NB4 (cell line): ENCODE measurements at regions not wholly inside any gene's neighbourhood (a gene's known extent, or its start where the extent isn't known, plus 50 kb on each side); places are given as distances from the start of the nearest gene placed in this dataset.

ENCODE experiments used
- DNase-seq: peaks from one replicate; pipeline ENCODE4 v3.0.0; 2010; ENCODE audit warnings: low read depth
- H3K4me3 ChIP-seq: one replicate; pipeline ENCODE4 v1.5.1; 2011; ENCODE audit warnings: mild to moderate bottlenecking, low read depth, low read length, moderate library complexity
- CTCF ChIP-seq: IDR thresholded peaks from one replicate; pipeline ENCODE4 v1.5.1; 2012; ENCODE audit warnings: low read depth, low read length
- MAX ChIP-seq: IDR thresholded peaks from 2 replicates; pipeline ENCODE4 v1.6.1; 2011; ENCODE audit warnings: low read depth, low read length
- MYC ChIP-seq: IDR thresholded peaks from 2 replicates; pipeline ENCODE4 v1.6.1; 2011; ENCODE audit warnings: low read depth, low read length
- POLR2A ChIP-seq: IDR thresholded peaks from 2 replicates; pipeline ENCODE4 v1.6.1; 2011; ENCODE audit warnings: mild to moderate bottlenecking; ENCODE audit not compliant: insufficient read length; ENCODE audit errors: extremely low read depth

DNA sequence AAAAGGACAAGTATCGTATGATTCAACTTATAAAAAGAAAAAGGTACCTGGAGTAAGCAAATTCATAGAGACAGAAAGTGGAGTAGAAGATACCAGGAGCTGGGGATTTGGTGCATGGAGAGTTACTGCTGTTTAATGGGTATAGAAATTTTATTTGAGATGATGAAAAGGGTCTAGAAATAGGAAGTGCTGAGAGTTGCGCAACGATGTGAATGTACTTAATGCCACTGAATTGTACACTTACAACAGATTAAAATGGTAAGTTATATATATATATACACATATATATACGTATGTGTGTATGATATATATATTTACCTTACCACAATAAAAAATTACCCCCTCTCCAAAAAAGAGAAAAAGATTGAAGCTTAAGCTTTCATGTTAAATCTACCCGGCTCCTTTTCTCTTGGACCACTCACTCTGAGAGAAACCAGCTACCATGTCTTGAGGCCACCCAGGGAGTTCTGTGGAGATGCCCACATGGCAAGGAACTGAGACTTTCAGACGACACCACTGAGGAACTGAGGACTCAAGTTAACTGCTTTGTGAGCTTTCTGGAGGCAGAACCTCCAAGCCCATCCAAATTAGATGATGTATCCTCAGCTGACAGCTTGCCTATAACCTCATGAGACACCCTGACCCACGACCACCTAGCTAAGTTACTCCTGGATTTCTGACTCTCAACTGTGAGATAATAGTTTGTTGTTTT is 130.0 kb upstream of the BTG1 start:
- peak; percentile 70 for DNase-seq
- H3K4me3 ChIP-seq, result no peak overlapping the region
- no peak for TF ChIP-seq MAX
- no peak for TF ChIP-seq MYC
- no peak for TF ChIP-seq CTCF
- TF ChIP-seq POLR2A, result no peak

DNA sequence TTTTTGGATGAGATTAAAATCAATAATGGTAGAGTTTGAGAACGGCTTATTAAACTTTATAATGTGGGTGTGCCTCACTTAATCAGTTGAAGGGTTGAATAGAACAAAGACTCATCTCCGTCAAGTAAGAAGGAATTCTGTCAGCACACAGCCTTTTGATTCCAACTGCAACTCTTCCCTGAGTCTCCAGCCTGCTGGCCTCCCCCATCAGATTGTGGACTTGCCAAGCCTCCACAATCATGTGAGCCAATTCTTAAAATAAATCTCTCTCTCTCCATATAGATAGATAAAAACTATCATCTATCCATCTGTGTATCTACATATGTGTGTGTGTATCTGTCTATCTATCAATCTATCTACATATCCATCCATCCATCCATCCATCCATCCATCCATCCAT is 127.4 kb upstream of the BTG1 start:
- H3K4me3 ChIP-seq, result no peak overlapping the region
- DNase-seq, result no peak
- no peak for TF ChIP-seq MAX
- no peak for TF ChIP-seq POLR2A
- no peak for TF ChIP-seq MYC
- no peak for TF ChIP-seq CTCF

GRCh38 chr12:92272061-92272964 is 126.7 kb upstream of the BTG1 start:
- no peak overlapping the region for H3K4me3 ChIP-seq
- TF ChIP-seq MAX (no peak), MYC (no peak), POLR2A (no peak), CTCF (no peak)
- DNase-seq, result no peak

DNA sequence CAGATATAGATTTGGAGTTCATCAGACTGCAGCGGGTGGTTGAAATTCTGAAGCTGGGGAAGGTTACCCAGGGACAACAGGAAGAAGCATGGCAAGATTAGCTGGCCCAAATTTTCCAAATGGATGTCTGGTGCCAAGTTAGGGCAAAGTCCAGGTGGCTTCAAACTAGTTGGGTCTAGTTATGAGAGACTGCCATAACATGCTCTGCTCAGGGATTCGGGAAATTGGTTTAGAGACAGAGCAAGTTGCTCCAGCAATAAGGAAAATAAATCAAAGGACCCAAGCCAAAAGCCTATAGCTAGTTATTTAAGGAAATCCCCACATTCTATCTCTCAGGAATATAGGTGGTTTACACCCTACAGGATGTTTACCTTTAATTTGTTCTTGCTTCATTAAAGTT is 125.7 kb upstream of the BTG1 start:
- no peak for DNase-seq
- no peak overlapping the region for H3K4me3 ChIP-seq
- no peak for TF ChIP-seq MYC
- no peak for TF ChIP-seq MAX
- TF ChIP-seq POLR2A, result no peak
- no peak for TF ChIP-seq CTCF

DNA sequence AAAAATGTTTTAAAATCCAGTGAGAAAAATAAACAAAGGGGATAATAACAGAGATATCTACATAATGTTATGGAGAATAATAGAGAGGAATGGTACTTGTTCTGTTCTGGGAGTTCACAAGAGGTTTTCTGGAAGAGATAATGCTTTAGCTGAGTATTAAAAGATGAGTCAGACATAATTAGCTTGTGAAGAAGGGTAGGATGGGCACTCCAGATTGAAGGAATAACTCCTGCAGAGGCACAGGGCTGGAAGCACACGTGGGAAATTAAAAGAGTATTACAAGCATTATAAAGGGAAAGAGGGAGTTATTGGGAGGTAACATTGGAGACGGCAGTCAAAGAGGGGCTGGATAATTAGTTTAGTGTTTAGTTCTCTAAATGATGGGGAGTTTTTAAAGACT is 124.9 kb upstream of the BTG1 start:
- TF ChIP-seq MAX, result no peak
- TF ChIP-seq CTCF, result no peak
- no peak for TF ChIP-seq MYC
- TF ChIP-seq POLR2A, result no peak
- DNase-seq, result no peak
- no peak overlapping the region for H3K4me3 ChIP-seq
